ENCODE measurements at regions not wholly inside any gene's neighbourhood (a gene's known extent, or its start where the extent isn't known, plus 50 kb on each side); places are given as distances from the start of the nearest gene placed in this dataset.

GRCh38 chr12:92650228-92650822, 52.5 kb upstream of the PLEKHG7 start:
- DNase-seq (no peak), ATAC-seq (peak; percentile 14 to 29 (median 15))
- no peaks in the 10 kb centered on the region for H3K36me3 ChIP-seq (ENCODE audit: control insufficient read depth, insufficient read depth, low read length)
- H3K4me3 Mint-ChIP-seq = no peak overlapping the region
- no peaks in the 10 kb centered on the region for H3K27me3 ChIP-seq (ENCODE audit: control insufficient read depth, insufficient read depth, low read length)
- peak overlapping the region; percentile 4 to 65 for H3K27ac Mint-ChIP-seq
- 80% methylated on average over 5 of the region's 7 CpGs for WGBS (ENCODE audit: insufficient coverage)
- no peaks in the 10 kb centered on the region for H3K4me1 ChIP-seq (ENCODE audit: control insufficient read depth, insufficient read depth, low read length)
- H3K27me3 Mint-ChIP-seq (ENCODE audit: low read depth in 2 of 2) = peaks cover 3 to 9% of the 10 kb centered on the region in 2 donors
- no peak overlapping the region for H3K4me3 ChIP-seq (ENCODE audit: low read length)
- no peaks in the 10 kb centered on the region for H3K36me3 Mint-ChIP-seq
- H3K9me3 Mint-ChIP-seq = no peaks in the 10 kb centered on the region
- TF ChIP-seq CTCF (IDR thresholded peaks at IDR 0.05) = peak; percentile 2
- H3K9me3 ChIP-seq (ENCODE audit: control insufficient read depth, insufficient read depth, low read length) = no peaks in the 10 kb centered on the region
- intact Hi-C loops (cut with micrococcal nuclease) = loop anchor here (1.0 to 5.0 kb wide), 4 partner anchors 56 to 1288 kb away; no protein-coding TSS in a partner anchor
- peaks cover 9% of the 10 kb centered on the region in 2 donors for H3K4me1 Mint-ChIP-seq
- no peak overlapping the region for H3K27ac ChIP-seq (ENCODE audit: low read length)

GRCh38 chr12:92649511-92650227, 53.1 kb upstream of the PLEKHG7 start:
- Histone ChIP-seq H3K4me3 (ENCODE audit: low read length) (no peak overlapping the region), H3K27ac (ENCODE audit: low read length) (no peak overlapping the region), H3K4me1 (ENCODE audit: control insufficient read depth, insufficient read depth, low read length) (no peaks in the 10 kb centered on the region), H3K27me3 (ENCODE audit: control insufficient read depth, insufficient read depth, low read length) (no peaks in the 10 kb centered on the region), H3K9me3 (ENCODE audit: control insufficient read depth, insufficient read depth, low read length) (no peaks in the 10 kb centered on the region), H3K36me3 (ENCODE audit: control insufficient read depth, insufficient read depth, low read length) (no peaks in the 10 kb centered on the region)
- intact Hi-C loops (cut with micrococcal nuclease) = loop anchor here (1.0 to 5.0 kb wide), 5 partner anchors 55 to 1287 kb away; no protein-coding TSS in a partner anchor
- no peak overlapping the region for H3K4me3 Mint-ChIP-seq
- H3K36me3 Mint-ChIP-seq = no peaks in the 10 kb centered on the region
- DNase-seq (peak; percentile 41 to 87), ATAC-seq (peak; percentile 89 to 97 (median 96))
- TF ChIP-seq CTCF (IDR thresholded peaks at IDR 0.05) = peak; percentile 74
- H3K4me1 Mint-ChIP-seq = peaks cover 9% of the 10 kb centered on the region in 2 donors
- 55% methylated on average over 7 of the region's 11 CpGs for WGBS (ENCODE audit: insufficient coverage)
- H3K27ac Mint-ChIP-seq = peak overlapping the region; percentile 4 to 65
- peaks cover 3 to 9% of the 10 kb centered on the region in 2 donors for H3K27me3 Mint-ChIP-seq (ENCODE audit: low read depth in 2 of 2)
- no peaks in the 10 kb centered on the region for H3K9me3 Mint-ChIP-seq

GRCh38 chr12:92648242-92649031, 54.4 kb upstream of the PLEKHG7 start:
- Histone ChIP-seq H3K27me3 (ENCODE audit: control insufficient read depth, insufficient read depth, low read length) (no peaks in the 10 kb centered on the region), H3K4me1 (ENCODE audit: control insufficient read depth, insufficient read depth, low read length) (no peaks in the 10 kb centered on the region), H3K36me3 (ENCODE audit: control insufficient read depth, insufficient read depth, low read length) (no peaks in the 10 kb centered on the region), H3K4me3 (ENCODE audit: low read length) (no peak overlapping the region), H3K9me3 (ENCODE audit: control insufficient read depth, insufficient read depth, low read length) (no peaks in the 10 kb centered on the region), H3K27ac (ENCODE audit: low read length) (no peak overlapping the region)
- Mint-ChIP-seq H3K9me3 (no peaks in the 10 kb centered on the region), H3K27ac (no peak overlapping the region), H3K4me1 (peaks cover 9% of the 10 kb centered on the region in 2 donors), H3K27me3 (ENCODE audit: low read depth in 2 of 2) (peaks cover 3 to 9% of the 10 kb centered on the region in 2 donors), H3K4me3 (no peak overlapping the region), H3K36me3 (no peaks in the 10 kb centered on the region)
- DNase-seq = no peak
- ATAC-seq = no peak
- WGBS (ENCODE audit: insufficient coverage) = 92% methylated on average over 6 of the region's 6 CpGs
- no peak for TF ChIP-seq CTCF (IDR thresholded peaks at IDR 0.05)
- intact Hi-C loops (cut with micrococcal nuclease) = loop anchor here (2.0 kb wide), 1 partner anchor 658 kb away; no protein-coding TSS in a partner anchor

All from natural killer cell (primary cell).